Endodermal cell (in vitro differentiated cells): ENCODE measurements at regions not wholly inside any gene's neighbourhood (a gene's known extent, or its start where the extent isn't known, plus 50 kb on each side); places are given as distances from the start of the nearest gene placed in this dataset.

ENCODE experiments used
- DNase-seq: peaks from one replicate; pipeline ENCODE4 v3.0.0-alpha.2; 2017
- H3K27ac ChIP-seq: 2 replicates; pipeline ENCODE4 v1.5.1; 2013; ENCODE audit warnings: mild to moderate bottlenecking, low read depth, low read length, moderate library complexity
- H3K27me3 ChIP-seq: 2 replicates; pipeline ENCODE4 v1.6.1; 2013; ENCODE audit warnings: mild to moderate bottlenecking, low read length, moderate library complexity; ENCODE audit not compliant: insufficient read depth, control insufficient read depth, poor library complexity, severe bottlenecking
- H3K36me3 ChIP-seq: 2 replicates; pipeline ENCODE4 v1.7.0; 2013; ENCODE audit warnings: mild to moderate bottlenecking, low read length, moderate library complexity; ENCODE audit not compliant: control insufficient read depth, insufficient read depth
- H3K4me1 ChIP-seq: one replicate; pipeline ENCODE4 v1.7.0; 2013; ENCODE audit warnings: low read length; ENCODE audit not compliant: control insufficient read depth, insufficient read depth
- H3K4me3 ChIP-seq: 2 replicates; pipeline ENCODE4 v1.5.1; 2013; ENCODE audit warnings: mild to moderate bottlenecking, low read length, moderate library complexity
- H3K9ac ChIP-seq: 2 replicates; pipeline ENCODE4 v1.6.1; 2013; ENCODE audit warnings: mild to moderate bottlenecking, low read length, moderate library complexity; ENCODE audit not compliant: poor library complexity, severe bottlenecking; ENCODE audit errors: extremely low read depth
- H3K9me3 ChIP-seq: 2 replicates; pipeline ENCODE4 v1.6.1; 2013; ENCODE audit warnings: mild to moderate bottlenecking, low read length, moderate library complexity; ENCODE audit not compliant: control insufficient read depth
- H3K27ac Mint-ChIP-seq: 2 replicates; pipeline ENCODE4 v1.8.0; 2020; ENCODE audit warnings: mixed read lengths
- H3K27me3 Mint-ChIP-seq: 2 replicates; pipeline ENCODE4 v1.8.0; 2021; ENCODE audit warnings: mild to moderate bottlenecking, mixed read lengths; ENCODE audit not compliant: insufficient read depth
- H3K36me3 Mint-ChIP-seq: 2 replicates; pipeline ENCODE4 v1.8.0; 2020; ENCODE audit warnings: low read depth, mixed read lengths
- H3K4me1 Mint-ChIP-seq: 2 replicates; pipeline ENCODE4 v1.8.0; 2020; ENCODE audit warnings: mixed read lengths
- H3K4me3 Mint-ChIP-seq: 2 replicates; pipeline ENCODE4 v1.8.0; 2020; ENCODE audit warnings: mild to moderate bottlenecking, moderate library complexity, mixed read lengths
- H3K9me3 Mint-ChIP-seq: 2 replicates; pipeline ENCODE4 v1.8.0; 2020; ENCODE audit warnings: mild to moderate bottlenecking, mixed read lengths
- CTCF ChIP-seq: fragments of 200-600 bp; sonication (generic); conservative IDR thresholded peaks from 2 replicates; pipeline ENCODE4 v1.5.0; 2021; ENCODE audit warnings: antibody characterized with exemption, mild to moderate bottlenecking
- WGBS, 2 experiments: methylation state at CpG; one replicate each; pipeline versions ENCODE4 v1.1.5 to v1.1.7; 2013; ENCODE audit warnings: missing lambda C conversion rate in 2 of 2, mixed read lengths in 1 of 2; ENCODE audit not compliant: insufficient coverage in 1 of 2, insufficient read length in 1 of 2; 5-methylcytosine and 5-hydroxymethylcytosine counted together

- H3K4me1 Mint-ChIP-seq: no peaks in the 10 kb centered on the region
- TF ChIP-seq CTCF: no peak
- H3K9me3 Mint-ChIP-seq: no peaks in the 10 kb centered on the region
- Histone ChIP-seq H3K27ac (no peak overlapping the region), H3K9me3 (no peaks in the 10 kb centered on the region), H3K4me3 (no peak overlapping the region), H3K4me1 (no peaks in the 10 kb centered on the region), H3K27me3 (no peaks in the 10 kb centered on the region), H3K36me3 (no peaks in the 10 kb centered on the region), H3K9ac (no peak overlapping the region)
- H3K4me3 Mint-ChIP-seq: no peak overlapping the region
- 97 to 100% methylated on average over 1 of the region's 1 CpG for WGBS, 2 experiments
- H3K36me3 Mint-ChIP-seq: no peaks in the 10 kb centered on the region
- H3K27ac Mint-ChIP-seq: no peak overlapping the region
- no peak for DNase-seq
- no peaks in the 10 kb centered on the region for H3K27me3 Mint-ChIP-seq
Measured at GRCh38 chr12:19719672-19720071, 280.4 kb downstream of the AEBP2 start.

GRCh38 chr12:19726122-19726521, 286.8 kb downstream of the AEBP2 start:
- WGBS, 2 experiments: 85 to 93% methylated on average over 4 to 5 of the region's 5 CpGs
- no peak for DNase-seq
- no peak overlapping the region for H3K27ac ChIP-seq
- no peak overlapping the region for H3K4me3 Mint-ChIP-seq
- peaks cover 23% of the 10 kb centered on the region for H3K9me3 Mint-ChIP-seq
- H3K4me3 ChIP-seq: no peak overlapping the region
- no peaks in the 10 kb centered on the region for H3K4me1 Mint-ChIP-seq
- peaks cover 5% of the 10 kb centered on the region for H3K9me3 ChIP-seq
- H3K36me3 Mint-ChIP-seq: no peaks in the 10 kb centered on the region
- no peaks in the 10 kb centered on the region for H3K4me1 ChIP-seq
- TF ChIP-seq CTCF: no peak
- no peak overlapping the region for H3K27ac Mint-ChIP-seq
- H3K9ac ChIP-seq: no peak overlapping the region
- no peaks in the 10 kb centered on the region for H3K27me3 Mint-ChIP-seq
- no peaks in the 10 kb centered on the region for H3K36me3 ChIP-seq
- no peaks in the 10 kb centered on the region for H3K27me3 ChIP-seq

- DNase-seq: no peak
- Mint-ChIP-seq H3K36me3 (no peaks in the 10 kb centered on the region), H3K27ac (no peak overlapping the region), H3K4me3 (no peak overlapping the region), H3K9me3 (peaks cover 25% of the 10 kb centered on the region), H3K4me1 (no peaks in the 10 kb centered on the region), H3K27me3 (no peaks in the 10 kb centered on the region)
- H3K4me1 ChIP-seq: no peaks in the 10 kb centered on the region
- H3K27me3 ChIP-seq: no peaks in the 10 kb centered on the region
- TF ChIP-seq CTCF: no peak
- 91 to 96% methylated on average over 3 to 6 of the region's 6 CpGs for WGBS, 2 experiments
- no peak overlapping the region for H3K4me3 ChIP-seq
- no peak overlapping the region for H3K27ac ChIP-seq
- H3K36me3 ChIP-seq: no peaks in the 10 kb centered on the region
- H3K9me3 ChIP-seq: peaks cover 5% of the 10 kb centered on the region
- no peak overlapping the region for H3K9ac ChIP-seq
Measured at GRCh38 chr12:19726592-19726991, 287.3 kb downstream of the AEBP2 start.
